Neural progenitor cell (in vitro differentiated cells): ENCODE measurements at regions not wholly inside any gene's neighbourhood (a gene's known extent, or its start where the extent isn't known, plus 50 kb on each side); places are given as distances from the start of the nearest gene placed in this dataset.

Source experiments
- DNase-seq: peaks from one replicate; pipeline ENCODE4 v3.0.0-alpha.2; 2016; ENCODE audit warnings: low spot score
- H2AFZ ChIP-seq: fragments of 200-600 bp; sonication (generic); replicated peaks from 2 replicates; pipeline ENCODE4 v1.6.1; 2016; ENCODE audit warnings: antibody characterized with exemption
- H3F3A ChIP-seq: fragments of 200-600 bp; sonication (generic); 2 replicates; pipeline ENCODE4 v1.6.1; 2016; ENCODE audit warnings: antibody characterized with exemption, low read depth
- H3K27ac ChIP-seq: fragments of 200-600 bp; sonication (generic); 2 replicates; pipeline ENCODE4 v1.5.1; 2016; ENCODE audit warnings: mild to moderate bottlenecking
- H3K27me3 ChIP-seq: fragments of 200-600 bp; sonication (generic); 2 replicates; pipeline ENCODE4 v1.6.1; 2016; ENCODE audit warnings: mild to moderate bottlenecking, moderate library complexity
- H3K36me3 ChIP-seq: fragments of 200-600 bp; sonication (generic); 2 replicates; pipeline ENCODE4 v1.5.1; 2016
- H3K4me1 ChIP-seq: fragments of 200-600 bp; sonication (generic); 2 replicates; pipeline ENCODE4 v1.6.1; 2016; ENCODE audit warnings: mixed run types
- H3K4me2 ChIP-seq: fragments of 200-600 bp; sonication (generic); 2 replicates; pipeline ENCODE4 v1.6.1; 2016
- H3K4me3 ChIP-seq: fragments of 200-600 bp; sonication (generic); 2 replicates; pipeline ENCODE4 v1.5.1; 2016
- H3K79me2 ChIP-seq: fragments of 200-600 bp; sonication (generic); 2 replicates; pipeline ENCODE4 v1.6.1; 2016; ENCODE audit warnings: low read depth
- H3K9ac ChIP-seq: fragments of 200-600 bp; sonication (generic); 2 replicates; pipeline ENCODE4 v1.6.1; 2016
- H3K9me3 ChIP-seq: fragments of 200-600 bp; sonication (generic); 2 replicates; pipeline ENCODE4 v1.5.1; 2016; ENCODE audit warnings: low read depth
- H4K20me1 ChIP-seq: fragments of 200-600 bp; sonication (generic); 2 replicates; pipeline ENCODE4 v1.6.1; 2016; ENCODE audit warnings: low read depth
- H3K27ac Mint-ChIP-seq: 3 replicates; pipeline ENCODE4 v1.8.0; 2021; ENCODE audit warnings: mixed read lengths
- H3K27me3 Mint-ChIP-seq: 2 replicates; pipeline ENCODE4 v1.8.0; 2022; ENCODE audit warnings: low read depth, mild to moderate bottlenecking, inconsistent platforms, moderate library complexity, mixed read lengths; ENCODE audit not compliant: insufficient read depth
- H3K36me3 Mint-ChIP-seq: 3 replicates; pipeline ENCODE4 v1.8.0; 2021; ENCODE audit warnings: mixed read lengths
- H3K4me1 Mint-ChIP-seq: 3 replicates; pipeline ENCODE4 v1.8.0; 2021; ENCODE audit warnings: mixed read lengths
- H3K4me3 Mint-ChIP-seq: 3 replicates; pipeline ENCODE4 v1.8.0; 2021; ENCODE audit warnings: mild to moderate bottlenecking, moderate library complexity, mixed read lengths
- H3K9me3 Mint-ChIP-seq: 3 replicates; pipeline ENCODE4 v1.8.0; 2020; ENCODE audit warnings: mixed read lengths
- EZH2 ChIP-seq: fragments of 200-600 bp; sonication (generic); IDR thresholded peaks from 2 replicates; pipeline ENCODE4 v1.6.1; 2017; ENCODE audit warnings: antibody characterized with exemption, mild to moderate bottlenecking, moderate library complexity
- EZH2phosphoT487 ChIP-seq: fragments of 200-600 bp; sonication (generic); IDR thresholded peaks from 2 replicates; pipeline ENCODE4 v1.6.1; 2017; ENCODE audit warnings: antibody characterized with exemption
- TF ChIP-seq, protein P1 (sequence below): fragments of 200-600 bp; sonication (generic); IDR thresholded peaks from 2 replicates; pipeline ENCODE4 v1.5.1; 2017; ENCODE audit warnings: antibody characterized with exemption, mild to moderate bottlenecking

DNA sequence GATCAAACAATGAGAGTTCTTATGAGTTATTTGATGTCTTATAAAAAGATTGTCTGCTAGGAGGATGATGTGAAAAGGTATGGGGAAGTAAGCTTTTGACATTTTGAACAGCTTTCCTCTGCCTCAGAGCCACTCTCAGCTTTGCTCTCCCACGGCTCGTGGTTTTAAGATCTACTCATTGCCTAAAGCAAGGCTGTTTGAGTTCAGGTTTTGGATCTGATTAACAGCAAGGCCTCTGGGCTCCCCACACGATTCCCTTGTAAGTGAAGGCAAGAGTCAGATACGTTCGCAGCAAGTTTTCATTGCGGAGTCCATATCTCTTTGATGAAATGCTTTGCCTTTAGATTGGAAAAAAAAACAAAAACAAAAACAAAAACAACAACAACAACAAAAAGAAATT lies 515.0 kb upstream of the SALL1 start:
- Mint-ChIP-seq H3K27me3 (no peaks in the 10 kb centered on the region), H3K4me1 (peaks cover 2% of the 10 kb centered on the region), H3K27ac (no peak overlapping the region), H3K36me3 (no peaks in the 10 kb centered on the region), H3K9me3 (no peaks in the 10 kb centered on the region), H3K4me3 (no peak overlapping the region)
- TF ChIP-seq, protein P1, sequence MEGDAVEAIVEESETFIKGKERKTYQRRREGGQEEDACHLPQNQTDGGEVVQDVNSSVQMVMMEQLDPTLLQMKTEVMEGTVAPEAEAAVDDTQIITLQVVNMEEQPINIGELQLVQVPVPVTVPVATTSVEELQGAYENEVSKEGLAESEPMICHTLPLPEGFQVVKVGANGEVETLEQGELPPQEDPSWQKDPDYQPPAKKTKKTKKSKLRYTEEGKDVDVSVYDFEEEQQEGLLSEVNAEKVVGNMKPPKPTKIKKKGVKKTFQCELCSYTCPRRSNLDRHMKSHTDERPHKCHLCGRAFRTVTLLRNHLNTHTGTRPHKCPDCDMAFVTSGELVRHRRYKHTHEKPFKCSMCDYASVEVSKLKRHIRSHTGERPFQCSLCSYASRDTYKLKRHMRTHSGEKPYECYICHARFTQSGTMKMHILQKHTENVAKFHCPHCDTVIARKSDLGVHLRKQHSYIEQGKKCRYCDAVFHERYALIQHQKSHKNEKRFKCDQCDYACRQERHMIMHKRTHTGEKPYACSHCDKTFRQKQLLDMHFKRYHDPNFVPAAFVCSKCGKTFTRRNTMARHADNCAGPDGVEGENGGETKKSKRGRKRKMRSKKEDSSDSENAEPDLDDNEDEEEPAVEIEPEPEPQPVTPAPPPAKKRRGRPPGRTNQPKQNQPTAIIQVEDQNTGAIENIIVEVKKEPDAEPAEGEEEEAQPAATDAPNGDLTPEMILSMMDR = no peak
- TF ChIP-seq EZH2 (no peak), EZH2phosphoT487 (no peak)
- Histone ChIP-seq H3K9me3 (no peaks in the 10 kb centered on the region), H3K4me2 (no peak overlapping the region), H3K36me3 (no peaks in the 10 kb centered on the region), H3K4me1 (peaks cover 51% of the 10 kb centered on the region), H3K27ac (no peak overlapping the region), H3K27me3 (no peaks in the 10 kb centered on the region), H3K4me3 (no peak overlapping the region), H2AFZ (no peak overlapping the region), H3F3A (peaks cover 29% of the 10 kb centered on the region), H4K20me1 (no peaks in the 10 kb centered on the region), H3K9ac (no peak overlapping the region), H3K79me2 (no peaks in the 10 kb centered on the region)
- DNase-seq = no peak

- Histone ChIP-seq H3K4me1 (peaks cover 45% of the 10 kb centered on the region), H3K9me3 (no peaks in the 10 kb centered on the region), H2AFZ (no peak overlapping the region), H3K9ac (no peak overlapping the region), H3K79me2 (no peaks in the 10 kb centered on the region), H3K4me2 (no peak overlapping the region), H3F3A (peaks cover 23% of the 10 kb centered on the region), H4K20me1 (no peaks in the 10 kb centered on the region), H3K36me3 (no peaks in the 10 kb centered on the region), H3K4me3 (no peak overlapping the region), H3K27ac (no peak overlapping the region), H3K27me3 (no peaks in the 10 kb centered on the region)
- TF ChIP-seq EZH2phosphoT487 (no peak), EZH2 (no peak)
- TF ChIP-seq, protein P1 = no peak
- Mint-ChIP-seq H3K36me3 (no peaks in the 10 kb centered on the region), H3K4me3 (no peak overlapping the region), H3K27me3 (no peaks in the 10 kb centered on the region), H3K9me3 (no peaks in the 10 kb centered on the region), H3K4me1 (peaks cover 2% of the 10 kb centered on the region), H3K27ac (no peak overlapping the region)
- no peak for DNase-seq
These were observed 514.4 kb upstream of the SALL1 start for GRCh38 chr16:51665436-51665998.

- H3K27ac ChIP-seq = no peak overlapping the region
- H3K79me2 ChIP-seq = no peaks in the 10 kb centered on the region
- no peaks in the 10 kb centered on the region for H3K36me3 ChIP-seq
- H3K27me3 Mint-ChIP-seq = peaks cover 2% of the 10 kb centered on the region
- no peak for DNase-seq
- H3K27ac Mint-ChIP-seq = no peak overlapping the region
- H3K9ac ChIP-seq = no peak overlapping the region
- H3K9me3 ChIP-seq = no peaks in the 10 kb centered on the region
- TF ChIP-seq EZH2 = no peak
- no peak for TF ChIP-seq EZH2phosphoT487
- TF ChIP-seq, protein P1 = no peak
- no peaks in the 10 kb centered on the region for H3K27me3 ChIP-seq
- no peak overlapping the region for H3K4me2 ChIP-seq
- H3K4me1 Mint-ChIP-seq = no peaks in the 10 kb centered on the region
- no peaks in the 10 kb centered on the region for H3K9me3 Mint-ChIP-seq
- peak overlapping the region; percentile 32 for H2AFZ ChIP-seq
- H3K36me3 Mint-ChIP-seq = no peaks in the 10 kb centered on the region
- no peak overlapping the region for H3K4me3 ChIP-seq
- no peaks in the 10 kb centered on the region for H3F3A ChIP-seq
- no peaks in the 10 kb centered on the region for H4K20me1 ChIP-seq
- no peak overlapping the region for H3K4me3 Mint-ChIP-seq
- H3K4me1 ChIP-seq = no peaks in the 10 kb centered on the region
These were observed 507.5 kb upstream of the SALL1 start for GRCh38 chr16:51658531-51658930.
